ENCODE measurements at regions not wholly inside any gene's neighbourhood (a gene's known extent, or its start where the extent isn't known, plus 50 kb on each side); places are given as distances from the start of the nearest gene placed in this dataset.

DNA sequence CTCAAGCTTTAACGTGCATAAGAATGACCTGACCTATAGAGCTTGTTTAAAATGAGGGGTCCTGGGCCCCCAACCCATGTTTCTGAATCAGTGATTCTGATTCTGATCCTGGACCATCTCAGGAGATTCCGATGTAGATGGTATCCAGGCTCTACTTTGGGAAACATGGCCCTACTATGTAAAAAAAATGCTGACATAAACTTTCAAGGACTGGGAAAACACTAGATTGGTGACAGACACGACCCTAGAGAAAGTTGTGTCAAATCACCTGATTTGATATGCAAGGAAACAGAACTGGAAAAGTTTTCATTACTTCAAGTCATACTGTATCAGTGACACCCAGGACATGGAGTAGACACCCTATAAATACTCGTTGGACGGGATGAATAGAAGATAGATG, 328.5 kb downstream of the HNRNPD start:
- TF ChIP-seq POLR2AphosphoS5 (IDR thresholded peaks at IDR 0.05): no peak
- no peak for TF ChIP-seq TAF1 (IDR thresholded peaks at IDR 0.05; ENCODE audit: low read depth)
- TF ChIP-seq CTCF (IDR thresholded peaks at IDR 0.05; ENCODE audit: poor library complexity, severe bottlenecking): no peak
- TF ChIP-seq EZH2 (IDR thresholded peaks at IDR 0.05; ENCODE audit: borderline replicate concordance, insufficient read depth, low read length, poor library complexity, severe bottlenecking): no peak
- TF ChIP-seq MXI1 (conservative IDR thresholded peaks at IDR 0.05; ENCODE audit: poor library complexity, severe bottlenecking): no peak
- Histone ChIP-seq H3K9ac (ENCODE audit: low read length) (no peak overlapping the region), H3K9me3 (ENCODE audit: low read length) (no peaks in the 10 kb centered on the region), H2AFZ (ENCODE audit: low read depth, low read length) (no peak overlapping the region), H3K4me3 (ENCODE audit: low read length) (peak overlapping the region; percentile 81), H3K79me2 (replicated peaks; ENCODE audit: insufficient read depth, low read length) (no peaks in the 10 kb centered on the region), H3K9me2 (ENCODE audit: insufficient read depth, low read length) (no peaks in the 10 kb centered on the region), H3K36me3 (ENCODE audit: insufficient read depth, low read length) (no peaks in the 10 kb centered on the region), H3K27ac (ENCODE audit: low read length) (no peak overlapping the region), H3K4me2 (ENCODE audit: low read length) (no peak overlapping the region), H3F3A (ENCODE audit: insufficient read depth, low read length, poor library complexity, severe bottlenecking) (no peaks in the 10 kb centered on the region), H4K20me1 (ENCODE audit: insufficient read depth) (no peaks in the 10 kb centered on the region), H3K27me3 (ENCODE audit: insufficient read depth, low read depth, low read length) (peaks cover 6% of the 10 kb centered on the region)

DNA sequence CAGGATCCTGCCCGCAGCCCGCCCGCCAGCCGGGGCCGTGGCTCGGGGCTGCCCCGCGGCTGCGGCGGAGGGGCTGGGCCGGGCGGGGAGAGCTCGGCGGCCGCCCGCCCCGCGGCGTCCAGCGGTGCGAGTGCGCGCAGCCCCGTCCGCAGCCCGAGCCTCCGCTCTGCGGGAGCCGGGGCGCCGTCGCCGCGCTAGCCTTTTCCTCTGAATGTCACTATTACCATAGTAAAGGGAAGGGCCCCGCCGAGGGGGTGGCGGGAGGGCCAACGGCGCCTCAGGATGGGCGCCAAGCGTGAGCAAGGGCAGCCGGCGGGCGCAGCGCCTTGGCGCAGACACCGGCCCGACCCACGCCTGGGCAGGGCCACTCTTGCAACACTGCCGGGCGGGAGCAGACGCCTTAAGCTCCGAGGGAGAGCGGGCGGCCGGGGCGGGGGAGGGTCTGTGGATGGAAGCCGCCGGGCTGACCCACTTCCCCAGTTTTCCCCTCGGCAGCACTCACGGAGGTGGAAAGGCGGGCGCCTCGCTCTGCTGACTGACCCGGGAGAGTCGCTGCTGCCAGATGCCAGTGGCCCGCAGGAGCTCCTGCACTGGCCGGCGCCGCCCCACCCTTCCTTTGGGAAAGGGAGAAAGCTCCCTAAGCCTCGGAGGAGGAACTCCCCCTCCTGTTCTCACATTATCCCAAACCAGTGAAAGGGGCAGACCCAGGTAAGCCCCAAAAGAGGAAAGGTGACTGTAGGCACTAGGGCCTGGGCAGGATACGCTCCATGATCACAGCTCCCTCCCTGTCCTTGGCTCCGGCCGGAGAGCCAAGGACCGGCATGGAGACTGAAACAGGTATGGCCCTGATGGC, 329.4 kb downstream of the HNRNPD start:
- H3K79me2 ChIP-seq (replicated peaks; ENCODE audit: insufficient read depth, low read length): no peaks in the 10 kb centered on the region
- no peaks in the 10 kb centered on the region for H4K20me1 ChIP-seq (ENCODE audit: insufficient read depth)
- peak overlapping the region; percentile 81 for H3K4me3 ChIP-seq (ENCODE audit: low read length)
- no peaks in the 10 kb centered on the region for H3F3A ChIP-seq (ENCODE audit: insufficient read depth, low read length, poor library complexity, severe bottlenecking)
- no peaks in the 10 kb centered on the region for H3K36me3 ChIP-seq (ENCODE audit: insufficient read depth, low read length)
- no peak overlapping the region for H2AFZ ChIP-seq (ENCODE audit: low read depth, low read length)
- H3K9me3 ChIP-seq (ENCODE audit: low read length): no peaks in the 10 kb centered on the region
- H3K4me2 ChIP-seq (ENCODE audit: low read length): peak overlapping the region; percentile 80
- H3K9me2 ChIP-seq (ENCODE audit: insufficient read depth, low read length): no peaks in the 10 kb centered on the region
- TF ChIP-seq EP300 (conservative IDR thresholded peaks at IDR 0.05; ENCODE audit: poor library complexity, severe bottlenecking) (peak; percentile 40), EZH2 (IDR thresholded peaks at IDR 0.05; ENCODE audit: borderline replicate concordance, insufficient read depth, low read length, poor library complexity, severe bottlenecking) (no peak), MXI1 (conservative IDR thresholded peaks at IDR 0.05; ENCODE audit: poor library complexity, severe bottlenecking) (peak; percentile 44), RAD21 (conservative IDR thresholded peaks at IDR 0.05) (peak; percentile 40), TAF1 (IDR thresholded peaks at IDR 0.05; ENCODE audit: low read depth) (peak; percentile 37), SMC3 (conservative IDR thresholded peaks at IDR 0.05; ENCODE audit: poor library complexity) (peak; percentile 51), CTCF (IDR thresholded peaks at IDR 0.05; ENCODE audit: poor library complexity, severe bottlenecking) (no peak), POLR2AphosphoS5 (IDR thresholded peaks at IDR 0.05) (peak; percentile 10)
- TF ChIP-seq, protein P1, sequence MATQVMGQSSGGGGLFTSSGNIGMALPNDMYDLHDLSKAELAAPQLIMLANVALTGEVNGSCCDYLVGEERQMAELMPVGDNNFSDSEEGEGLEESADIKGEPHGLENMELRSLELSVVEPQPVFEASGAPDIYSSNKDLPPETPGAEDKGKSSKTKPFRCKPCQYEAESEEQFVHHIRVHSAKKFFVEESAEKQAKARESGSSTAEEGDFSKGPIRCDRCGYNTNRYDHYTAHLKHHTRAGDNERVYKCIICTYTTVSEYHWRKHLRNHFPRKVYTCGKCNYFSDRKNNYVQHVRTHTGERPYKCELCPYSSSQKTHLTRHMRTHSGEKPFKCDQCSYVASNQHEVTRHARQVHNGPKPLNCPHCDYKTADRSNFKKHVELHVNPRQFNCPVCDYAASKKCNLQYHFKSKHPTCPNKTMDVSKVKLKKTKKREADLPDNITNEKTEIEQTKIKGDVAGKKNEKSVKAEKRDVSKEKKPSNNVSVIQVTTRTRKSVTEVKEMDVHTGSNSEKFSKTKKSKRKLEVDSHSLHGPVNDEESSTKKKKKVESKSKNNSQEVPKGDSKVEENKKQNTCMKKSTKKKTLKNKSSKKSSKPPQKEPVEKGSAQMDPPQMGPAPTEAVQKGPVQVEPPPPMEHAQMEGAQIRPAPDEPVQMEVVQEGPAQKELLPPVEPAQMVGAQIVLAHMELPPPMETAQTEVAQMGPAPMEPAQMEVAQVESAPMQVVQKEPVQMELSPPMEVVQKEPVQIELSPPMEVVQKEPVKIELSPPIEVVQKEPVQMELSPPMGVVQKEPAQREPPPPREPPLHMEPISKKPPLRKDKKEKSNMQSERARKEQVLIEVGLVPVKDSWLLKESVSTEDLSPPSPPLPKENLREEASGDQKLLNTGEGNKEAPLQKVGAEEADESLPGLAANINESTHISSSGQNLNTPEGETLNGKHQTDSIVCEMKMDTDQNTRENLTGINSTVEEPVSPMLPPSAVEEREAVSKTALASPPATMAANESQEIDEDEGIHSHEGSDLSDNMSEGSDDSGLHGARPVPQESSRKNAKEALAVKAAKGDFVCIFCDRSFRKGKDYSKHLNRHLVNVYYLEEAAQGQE (IDR thresholded peaks at IDR 0.05; ENCODE audit: borderline replicate concordance): no peak
- H3K27me3 ChIP-seq (ENCODE audit: insufficient read depth, low read depth, low read length): peaks cover 6% of the 10 kb centered on the region
- peak overlapping the region; percentile 68 for H3K9ac ChIP-seq (ENCODE audit: low read length)
- H3K27ac ChIP-seq (ENCODE audit: low read length): no peak overlapping the region
